ENCODE measurements at regions not wholly inside any gene's neighbourhood (a gene's known extent, or its start where the extent isn't known, plus 50 kb on each side); places are given as distances from the start of the nearest gene placed in this dataset.

- TF ChIP-seq CTCF (IDR thresholded peaks at IDR 0.05) (no peak), EZH2 (IDR thresholded peaks at IDR 0.05; ENCODE audit: borderline replicate concordance, insufficient read depth, low read depth, low read length, poor library complexity, severe bottlenecking) (no peak)
These were observed 295.6 kb upstream of the F9 start for GRCh38 chrX:139234898-139235297.
